H9 (cell line): ENCODE measurements at regions not wholly inside any gene's neighbourhood (a gene's known extent, or its start where the extent isn't known, plus 50 kb on each side); places are given as distances from the start of the nearest gene placed in this dataset.

Source experiments
- DNase-seq: peaks from one replicate; pipeline ENCODE4 v3.0.0-alpha.2; 2017
- H2AFZ ChIP-seq: one replicate; pipeline ENCODE4 v1.6.1; 2013; ENCODE audit warnings: mild to moderate bottlenecking, low read length, control low read depth, moderate library complexity
- H2AK5ac ChIP-seq: 2 replicates; pipeline ENCODE4 v1.6.1; 2013; ENCODE audit warnings: low read length, control low read depth, mixed read lengths; ENCODE audit not compliant: insufficient read length
- H2BK120ac ChIP-seq: one replicate; pipeline ENCODE4 v1.6.1; 2013; ENCODE audit warnings: low read depth, mild to moderate bottlenecking, low read length, control low read depth, inconsistent platforms; ENCODE audit not compliant: poor library complexity, severe bottlenecking
- H2BK12ac ChIP-seq: 2 replicates; pipeline ENCODE4 v1.6.1; 2013; ENCODE audit warnings: low read length, control low read depth, mixed read lengths, low read depth; ENCODE audit not compliant: insufficient read length
- H2BK15ac ChIP-seq: 2 replicates; pipeline ENCODE4 v1.6.1; 2013; ENCODE audit warnings: low read depth, low read length, control low read depth
- H2BK20ac ChIP-seq: one replicate; pipeline ENCODE4 v1.6.1; 2013; ENCODE audit warnings: low read depth, mild to moderate bottlenecking, low read length, control low read depth, inconsistent platforms; ENCODE audit not compliant: poor library complexity, severe bottlenecking
- H2BK5ac ChIP-seq: 2 replicates; pipeline ENCODE4 v1.6.1; 2013; ENCODE audit warnings: low read length, control low read depth, mixed read lengths; ENCODE audit not compliant: insufficient read length
- H3K14ac ChIP-seq: 2 replicates; pipeline ENCODE4 v1.6.1; 2013; ENCODE audit warnings: low read length, control low read depth; ENCODE audit not compliant: insufficient read depth
- H3K18ac ChIP-seq: 2 replicates; pipeline ENCODE4 v1.6.1; 2013; ENCODE audit warnings: low read depth, mild to moderate bottlenecking, mixed read lengths, low read length, control low read depth; ENCODE audit not compliant: insufficient read length
- H3K23ac ChIP-seq: 2 replicates; pipeline ENCODE4 v1.6.1; 2013; ENCODE audit warnings: low read length, control low read depth, mixed read lengths, low read depth; ENCODE audit not compliant: insufficient read length
- H3K23me2 ChIP-seq: 2 replicates; pipeline ENCODE4 v1.6.1; 2013; ENCODE audit warnings: low read depth, mild to moderate bottlenecking, mixed read lengths, low read length, control low read depth; ENCODE audit not compliant: insufficient read length, poor library complexity, severe bottlenecking
- H3K27ac ChIP-seq: 2 replicates; pipeline ENCODE4 v1.5.1; 2013; ENCODE audit warnings: low read length, control low read depth, mixed read lengths, low read depth; ENCODE audit not compliant: insufficient read length
- H3K27me3 ChIP-seq: 2 replicates; pipeline ENCODE4 v1.6.1; 2013; ENCODE audit warnings: low read length, control low read depth, inconsistent platforms; ENCODE audit not compliant: insufficient read depth
- H3K4ac ChIP-seq: 2 replicates; pipeline ENCODE4 v1.6.1; 2013; ENCODE audit warnings: low read depth, mild to moderate bottlenecking, control low read depth, inconsistent platforms, low read length, moderate library complexity
- H3K4me1 ChIP-seq: 2 replicates; pipeline ENCODE4 v1.6.1; 2013; ENCODE audit warnings: low read length, control low read depth, inconsistent platforms; ENCODE audit not compliant: insufficient read depth
- H3K4me2 ChIP-seq: 2 replicates; pipeline ENCODE4 v1.6.1; 2013; ENCODE audit warnings: low read length, control low read depth, mixed read lengths; ENCODE audit not compliant: insufficient read length, insufficient read depth
- H3K56ac ChIP-seq: 2 replicates; pipeline ENCODE4 v1.6.1; 2013; ENCODE audit warnings: low read depth, mild to moderate bottlenecking, mixed read lengths, low read length, control low read depth; ENCODE audit not compliant: insufficient read length
- H3K79me1 ChIP-seq: 2 replicates; pipeline ENCODE4 v1.6.1; 2013; ENCODE audit warnings: low read depth, mild to moderate bottlenecking, moderate library complexity, low read length, control low read depth, inconsistent platforms; ENCODE audit not compliant: insufficient read depth, poor library complexity, severe bottlenecking
- H3K79me2 ChIP-seq: 2 replicates; pipeline ENCODE4 v1.6.1; 2013; ENCODE audit warnings: low read length, control low read depth, inconsistent platforms; ENCODE audit not compliant: insufficient read depth
- H3K9ac ChIP-seq: 2 replicates; pipeline ENCODE4 v1.6.1; 2013; ENCODE audit warnings: low read length, control low read depth, mixed read lengths; ENCODE audit not compliant: insufficient read length; ENCODE audit errors: extremely low read depth
- H3K9me3 ChIP-seq: one replicate; pipeline ENCODE4 v1.6.1; 2013; ENCODE audit warnings: low read depth, low read length, inconsistent platforms; ENCODE audit not compliant: control insufficient read depth
- H3T11ph ChIP-seq: one replicate; pipeline ENCODE4 v1.6.1; 2013; ENCODE audit warnings: mild to moderate bottlenecking, low read length, control low read depth, inconsistent platforms
- H4K20me1 ChIP-seq: one replicate; pipeline ENCODE4 v1.6.1; 2013; ENCODE audit not compliant: control insufficient read depth, insufficient read length, insufficient read depth
- H4K5ac ChIP-seq: 2 replicates; pipeline ENCODE4 v1.6.1; 2013; ENCODE audit warnings: low read depth, mild to moderate bottlenecking, mixed read lengths, low read length, control low read depth; ENCODE audit not compliant: insufficient read length
- H4K8ac ChIP-seq: replicated peaks from 2 replicates; pipeline ENCODE4 v1.6.1; 2013; ENCODE audit warnings: low read length, control low read depth, mixed read lengths, low read depth; ENCODE audit not compliant: insufficient read length
- H4K91ac ChIP-seq: 2 replicates; pipeline ENCODE4 v1.6.1; 2013; ENCODE audit warnings: low read depth, mild to moderate bottlenecking, moderate library complexity, mixed read lengths, low read length, control low read depth; ENCODE audit not compliant: insufficient read length
- H3K27ac Mint-ChIP-seq, 3 experiments: 2 replicates in 2 of 3; 3 replicates in 1 of 3; pipeline ENCODE4 v1.8.0; 2020 to 2021; ENCODE audit warnings: mixed read lengths in 3 of 3, mild to moderate bottlenecking in 1 of 3, moderate library complexity in 1 of 3
- H3K27me3 Mint-ChIP-seq: 2 replicates; pipeline ENCODE4 v1.8.0; 2021; ENCODE audit warnings: low read depth, mild to moderate bottlenecking, moderate library complexity, mixed read lengths
- H3K36me3 Mint-ChIP-seq, 3 experiments: 2 replicates in 2 of 3; 3 replicates in 1 of 3; pipeline ENCODE4 v1.8.0; 2020 to 2021; ENCODE audit warnings: low read depth in 3 of 3, mixed read lengths in 3 of 3; ENCODE audit not compliant: insufficient read depth in 1 of 3
- H3K4me1 Mint-ChIP-seq, 2 experiments: 2 replicates each; pipeline ENCODE4 v1.8.0; 2020; ENCODE audit warnings: mixed read lengths in 2 of 2
- H3K4me3 Mint-ChIP-seq, 2 experiments: 2 replicates in 1 of 2; 3 replicates in 1 of 2; pipeline ENCODE4 v1.8.0; 2020 to 2021; ENCODE audit warnings: mild to moderate bottlenecking in 2 of 2, mixed read lengths in 2 of 2, moderate library complexity in 1 of 2
- H3K9me3 Mint-ChIP-seq, 2 experiments: 2 replicates in 1 of 2; 3 replicates in 1 of 2; pipeline ENCODE4 v1.8.0; 2020; ENCODE audit warnings: mild to moderate bottlenecking in 2 of 2, mixed read lengths in 2 of 2, moderate library complexity in 1 of 2
- WGBS: extraction: QIAGEN DNeasy Blood & Tissue Kit; methylation state at CpG from one replicate; pipeline ENCODE4 v1.1.7; 2013; ENCODE audit warnings: missing lambda C conversion rate, low lambda C conversion rate, mixed read lengths; ENCODE audit not compliant: insufficient read length; ENCODE audit errors: extremely low coverage; 5-methylcytosine and 5-hydroxymethylcytosine counted together
- TF ChIP-seq, protein P1 (sequence below): fragments of 200-600 bp; sonication (generic); conservative IDR thresholded peaks from 3 replicates; pipeline ENCODE4 v1.8.0; 2021; ENCODE audit warnings: antibody characterized with exemption, mild to moderate bottlenecking

DNA sequence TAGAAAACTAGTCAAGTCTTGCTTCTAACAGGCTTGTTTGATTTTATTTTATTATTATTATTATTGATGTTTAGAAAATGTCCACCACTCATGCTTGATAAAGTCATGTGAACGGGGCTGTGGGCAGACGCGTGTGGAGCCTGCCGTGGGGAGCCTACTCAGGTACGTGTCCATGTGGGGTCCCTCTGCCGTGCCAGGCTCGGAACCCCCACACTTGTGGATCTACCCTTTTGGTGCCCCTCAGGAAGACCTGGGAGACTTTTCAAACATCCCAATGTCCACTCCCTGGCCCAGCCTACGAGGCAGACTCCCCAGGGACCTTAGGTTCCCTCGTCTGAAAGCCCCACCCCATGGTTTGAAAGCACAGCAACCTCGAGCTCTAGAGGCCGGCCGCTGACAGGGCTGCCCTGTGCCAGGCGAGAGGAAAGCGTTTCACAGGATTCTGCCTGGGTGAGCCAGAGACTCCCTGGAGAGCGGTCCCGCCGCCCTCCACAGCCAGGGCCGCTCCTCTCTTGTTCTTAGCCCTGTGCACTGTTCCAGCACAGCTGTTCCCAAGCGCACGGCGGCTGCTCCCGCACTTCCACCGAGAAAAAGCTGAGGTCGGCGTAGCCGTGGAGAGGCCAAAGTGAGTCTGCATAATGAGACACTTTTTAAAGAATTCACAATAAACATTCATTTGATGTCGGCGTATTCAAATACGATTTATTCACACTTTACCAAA, 249.7 kb downstream of the TTLL2 start:
- H3K9me3 Mint-ChIP-seq = no peaks in the 10 kb centered on the region; a peak in 1 of 5 replicates
- no peak overlapping the region for H4K8ac ChIP-seq
- no peaks in the 10 kb centered on the region for H3K9me3 ChIP-seq
- no peak overlapping the region for H3K27ac Mint-ChIP-seq
- no peak overlapping the region; the same call in 1 of the 2 replicates for H3K14ac ChIP-seq
- H2BK20ac ChIP-seq = no peak overlapping the region
- DNase-seq = no peak
- H3K4ac ChIP-seq = no peak overlapping the region
- no peak overlapping the region for H2BK15ac ChIP-seq
- no peak overlapping the region for H2BK5ac ChIP-seq
- no peak overlapping the region for H2AK5ac ChIP-seq
- H3K4me1 ChIP-seq = no peaks in the 10 kb centered on the region
- H3K79me1 ChIP-seq = no peaks in the 10 kb centered on the region
- no CpG with 5 or more reads among the region's 29 CpGs for WGBS
- no peaks in the 10 kb centered on the region for H3K23me2 ChIP-seq
- H3K18ac ChIP-seq = no peak overlapping the region
- H3T11ph ChIP-seq = no peak overlapping the region
- no peak overlapping the region for H3K56ac ChIP-seq
- H3K4me2 ChIP-seq = no peak overlapping the region
- H3K27me3 Mint-ChIP-seq = peaks cover 18% of the 10 kb centered on the region
- H3K4me3 Mint-ChIP-seq = no peak overlapping the region
- no peak overlapping the region for H2AFZ ChIP-seq
- H3K36me3 Mint-ChIP-seq = no peaks in the 10 kb centered on the region; a peak in 1 of 7 replicates
- H4K91ac ChIP-seq = no peak overlapping the region
- H3K27me3 ChIP-seq = no peaks in the 10 kb centered on the region
- no peak overlapping the region for H4K5ac ChIP-seq
- no peak overlapping the region for H2BK120ac ChIP-seq
- no peaks in the 10 kb centered on the region for H4K20me1 ChIP-seq
- H3K79me2 ChIP-seq = no peaks in the 10 kb centered on the region
- no peak overlapping the region for H3K27ac ChIP-seq
- no peak overlapping the region for H2BK12ac ChIP-seq
- TF ChIP-seq, protein P1, sequence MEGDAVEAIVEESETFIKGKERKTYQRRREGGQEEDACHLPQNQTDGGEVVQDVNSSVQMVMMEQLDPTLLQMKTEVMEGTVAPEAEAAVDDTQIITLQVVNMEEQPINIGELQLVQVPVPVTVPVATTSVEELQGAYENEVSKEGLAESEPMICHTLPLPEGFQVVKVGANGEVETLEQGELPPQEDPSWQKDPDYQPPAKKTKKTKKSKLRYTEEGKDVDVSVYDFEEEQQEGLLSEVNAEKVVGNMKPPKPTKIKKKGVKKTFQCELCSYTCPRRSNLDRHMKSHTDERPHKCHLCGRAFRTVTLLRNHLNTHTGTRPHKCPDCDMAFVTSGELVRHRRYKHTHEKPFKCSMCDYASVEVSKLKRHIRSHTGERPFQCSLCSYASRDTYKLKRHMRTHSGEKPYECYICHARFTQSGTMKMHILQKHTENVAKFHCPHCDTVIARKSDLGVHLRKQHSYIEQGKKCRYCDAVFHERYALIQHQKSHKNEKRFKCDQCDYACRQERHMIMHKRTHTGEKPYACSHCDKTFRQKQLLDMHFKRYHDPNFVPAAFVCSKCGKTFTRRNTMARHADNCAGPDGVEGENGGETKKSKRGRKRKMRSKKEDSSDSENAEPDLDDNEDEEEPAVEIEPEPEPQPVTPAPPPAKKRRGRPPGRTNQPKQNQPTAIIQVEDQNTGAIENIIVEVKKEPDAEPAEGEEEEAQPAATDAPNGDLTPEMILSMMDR = no peak
- peaks cover 11 to 28% of the 10 kb centered on the region in 2 experiments for H3K4me1 Mint-ChIP-seq
- no peak overlapping the region for H3K23ac ChIP-seq
- no peak overlapping the region for H3K9ac ChIP-seq
